Prostate gland (tissue), 2 donors: ENCODE measurements at regions not wholly inside any gene's neighbourhood (a gene's known extent, or its start where the extent isn't known, plus 50 kb on each side); places are given as distances from the start of the nearest gene placed in this dataset.

Experiments used
- POLR2A ChIP-seq: fragments of 450-650 bp; IDR thresholded peaks from one replicate; pipeline ENCODE4 v1.6.1; 2016; ENCODE audit warnings: antibody characterized with exemption, mild to moderate bottlenecking
- TF ChIP-seq, protein P1 (sequence below), 4 experiments: fragments of 200-600 bp in 2 of 4; fragments of 450-650 bp in 2 of 4; sonication (generic) in 2 of 4; IDR thresholded peaks; 1 replicate in 3 of 4; 2 replicates in 1 of 4; pipeline ENCODE4 v1.5.1; 2016 to 2019; ENCODE audit warnings: antibody characterized with exemption in 4 of 4, mild to moderate bottlenecking in 2 of 4, moderate library complexity in 2 of 4

GRCh38 chr13:104289400-104289799, 1223.2 kb upstream of the SLC10A2 start:
- TF ChIP-seq, protein P1, sequence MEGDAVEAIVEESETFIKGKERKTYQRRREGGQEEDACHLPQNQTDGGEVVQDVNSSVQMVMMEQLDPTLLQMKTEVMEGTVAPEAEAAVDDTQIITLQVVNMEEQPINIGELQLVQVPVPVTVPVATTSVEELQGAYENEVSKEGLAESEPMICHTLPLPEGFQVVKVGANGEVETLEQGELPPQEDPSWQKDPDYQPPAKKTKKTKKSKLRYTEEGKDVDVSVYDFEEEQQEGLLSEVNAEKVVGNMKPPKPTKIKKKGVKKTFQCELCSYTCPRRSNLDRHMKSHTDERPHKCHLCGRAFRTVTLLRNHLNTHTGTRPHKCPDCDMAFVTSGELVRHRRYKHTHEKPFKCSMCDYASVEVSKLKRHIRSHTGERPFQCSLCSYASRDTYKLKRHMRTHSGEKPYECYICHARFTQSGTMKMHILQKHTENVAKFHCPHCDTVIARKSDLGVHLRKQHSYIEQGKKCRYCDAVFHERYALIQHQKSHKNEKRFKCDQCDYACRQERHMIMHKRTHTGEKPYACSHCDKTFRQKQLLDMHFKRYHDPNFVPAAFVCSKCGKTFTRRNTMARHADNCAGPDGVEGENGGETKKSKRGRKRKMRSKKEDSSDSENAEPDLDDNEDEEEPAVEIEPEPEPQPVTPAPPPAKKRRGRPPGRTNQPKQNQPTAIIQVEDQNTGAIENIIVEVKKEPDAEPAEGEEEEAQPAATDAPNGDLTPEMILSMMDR (IDR thresholded peaks at IDR 0.05) = no peak
- TF ChIP-seq POLR2A = no peak
